ENCODE measurements at regions not wholly inside any gene's neighbourhood (a gene's known extent, or its start where the extent isn't known, plus 50 kb on each side); places are given as distances from the start of the nearest gene placed in this dataset.

DNA sequence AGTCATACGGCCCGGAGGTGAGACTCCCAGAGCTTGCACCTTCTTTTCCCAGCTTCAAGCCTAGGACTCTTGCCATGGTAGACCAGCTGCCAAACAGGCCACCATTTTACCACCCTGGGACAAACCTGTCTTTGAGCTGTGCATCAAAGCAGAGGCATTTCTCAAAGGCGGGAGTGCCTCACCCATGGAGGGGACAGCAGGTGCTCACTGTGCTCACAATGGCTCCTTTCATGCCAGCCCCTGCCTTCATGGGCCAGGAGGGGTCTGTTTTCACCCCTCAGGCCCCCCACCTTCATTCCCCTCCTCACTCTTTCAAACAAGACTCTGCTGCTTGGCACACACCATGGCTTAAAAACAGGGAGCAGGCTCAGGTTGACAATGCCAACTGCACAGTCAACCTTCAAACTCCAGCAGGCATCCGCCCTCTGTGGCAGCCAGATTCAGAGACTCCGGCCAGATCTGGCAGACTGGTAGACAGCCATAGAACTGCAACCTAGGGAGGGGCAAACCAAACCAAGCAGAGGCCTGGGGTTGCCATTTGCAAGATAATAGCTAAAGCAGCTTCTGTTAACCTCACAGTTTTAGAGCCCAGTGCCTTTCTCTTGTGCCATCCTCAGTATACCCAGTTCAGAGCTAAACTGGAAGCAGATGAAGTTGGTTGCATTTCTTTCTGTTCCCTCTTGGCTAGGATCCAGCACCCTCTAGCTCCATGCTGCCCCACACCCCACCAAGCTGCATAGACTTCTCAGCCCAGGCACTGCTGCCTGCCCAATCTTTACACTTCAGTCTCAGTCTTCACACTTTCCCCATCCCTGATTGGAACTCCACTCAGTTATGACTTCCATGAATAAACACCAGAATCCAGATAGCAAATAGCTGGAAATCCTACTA lies 93.9 kb upstream of the SPATA13 start:
- DNase-seq: no peak
- H3K4me1 Mint-ChIP-seq (ENCODE audit: low read depth): peaks cover 28% of the 10 kb centered on the region
- no peaks in the 10 kb centered on the region for H3K36me3 Mint-ChIP-seq (ENCODE audit: low read depth)
- H3K27ac Mint-ChIP-seq: no peak overlapping the region
- no peaks in the 10 kb centered on the region for H3K9me3 Mint-ChIP-seq
- ChIA-PET POLR2A (interaction anchor here (0.6 kb wide), 1 partner anchor 185 kb away, joined by 4 read pairs; no protein-coding TSS in a partner anchor), CTCF (interaction anchor here (1.0 to 7.4 kb wide), 4 partner anchors 14 to 154 kb away, joined by 3 to 40 read pairs (median 4); partner anchors contain the start of gene SPATA13)
- no peaks in the 10 kb centered on the region for H3K27me3 Mint-ChIP-seq
- intact Hi-C loops (cut with micrococcal nuclease): no loop called here
- TF ChIP-seq, protein P1, sequence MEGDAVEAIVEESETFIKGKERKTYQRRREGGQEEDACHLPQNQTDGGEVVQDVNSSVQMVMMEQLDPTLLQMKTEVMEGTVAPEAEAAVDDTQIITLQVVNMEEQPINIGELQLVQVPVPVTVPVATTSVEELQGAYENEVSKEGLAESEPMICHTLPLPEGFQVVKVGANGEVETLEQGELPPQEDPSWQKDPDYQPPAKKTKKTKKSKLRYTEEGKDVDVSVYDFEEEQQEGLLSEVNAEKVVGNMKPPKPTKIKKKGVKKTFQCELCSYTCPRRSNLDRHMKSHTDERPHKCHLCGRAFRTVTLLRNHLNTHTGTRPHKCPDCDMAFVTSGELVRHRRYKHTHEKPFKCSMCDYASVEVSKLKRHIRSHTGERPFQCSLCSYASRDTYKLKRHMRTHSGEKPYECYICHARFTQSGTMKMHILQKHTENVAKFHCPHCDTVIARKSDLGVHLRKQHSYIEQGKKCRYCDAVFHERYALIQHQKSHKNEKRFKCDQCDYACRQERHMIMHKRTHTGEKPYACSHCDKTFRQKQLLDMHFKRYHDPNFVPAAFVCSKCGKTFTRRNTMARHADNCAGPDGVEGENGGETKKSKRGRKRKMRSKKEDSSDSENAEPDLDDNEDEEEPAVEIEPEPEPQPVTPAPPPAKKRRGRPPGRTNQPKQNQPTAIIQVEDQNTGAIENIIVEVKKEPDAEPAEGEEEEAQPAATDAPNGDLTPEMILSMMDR (IDR thresholded peaks at IDR 0.05): no peak
- no peak overlapping the region for H3K4me3 Mint-ChIP-seq
- ATAC-seq: no peak

DNA sequence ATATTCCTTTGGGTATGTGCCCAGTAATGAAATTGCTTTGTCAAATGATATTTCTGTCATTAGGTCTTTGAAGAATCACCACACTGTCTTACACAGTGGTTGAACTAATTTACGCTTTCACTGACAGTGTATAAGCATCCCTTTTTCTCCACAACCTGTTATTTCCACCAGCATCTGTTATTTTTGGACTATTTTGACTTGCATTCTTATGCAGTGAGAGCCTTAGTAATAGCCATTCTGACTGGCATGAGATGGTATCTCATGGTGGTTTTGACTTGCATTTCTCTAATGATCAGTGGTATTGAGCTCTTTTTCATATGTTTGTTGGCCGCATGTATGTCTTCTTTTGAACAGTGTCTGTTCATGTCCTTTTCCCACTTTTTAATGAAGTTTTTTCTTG lies 92.0 kb upstream of the SPATA13 start:
- intact Hi-C loops (cut with micrococcal nuclease): no loop called here
- Mint-ChIP-seq H3K9me3 (no peaks in the 10 kb centered on the region), H3K27me3 (no peaks in the 10 kb centered on the region), H3K4me1 (ENCODE audit: low read depth) (peaks cover 18% of the 10 kb centered on the region), H3K27ac (no peak overlapping the region), H3K36me3 (ENCODE audit: low read depth) (no peaks in the 10 kb centered on the region), H3K4me3 (no peak overlapping the region)
- TF ChIP-seq, protein P1 (IDR thresholded peaks at IDR 0.05): no peak
- ChIA-PET POLR2A (interaction anchor here (0.7 to 1.0 kb wide), 2 partner anchors 13 to 110 kb away, joined by 3 read pairs; no protein-coding TSS in a partner anchor), CTCF (interaction anchor here (1.7 kb wide), 1 partner anchor 108 kb away, joined by 4 read pairs; no protein-coding TSS in a partner anchor)
- ATAC-seq (no peak), DNase-seq (no peak)

DNA sequence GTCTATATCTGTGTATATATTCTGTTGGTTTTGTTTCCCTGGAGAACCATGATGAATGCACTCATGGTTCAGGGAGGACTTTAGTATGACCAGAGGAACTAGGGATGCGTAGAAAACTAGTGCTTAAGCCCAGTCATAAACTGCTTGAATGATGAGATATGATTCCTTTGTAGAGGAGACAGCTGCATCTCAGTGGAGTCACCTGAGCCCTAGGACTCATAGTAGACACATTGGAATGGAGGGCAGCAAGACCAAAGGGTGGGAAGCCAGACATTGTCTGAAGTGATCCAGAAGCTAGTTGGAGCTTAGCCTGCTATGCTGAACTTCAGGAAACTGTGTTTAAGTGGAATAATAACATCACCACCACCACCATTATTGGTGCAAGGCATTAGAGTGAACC lies 89.5 kb upstream of the SPATA13 start:
- ChIA-PET POLR2A (no interaction called here), CTCF (interaction anchor here (0.8 to 1.3 kb wide), 2 partner anchors 11 to 19 kb away, joined by 3 to 4 read pairs; no protein-coding TSS in a partner anchor)
- Mint-ChIP-seq H3K27ac (no peak overlapping the region), H3K27me3 (no peaks in the 10 kb centered on the region), H3K4me1 (ENCODE audit: low read depth) (no peaks in the 10 kb centered on the region), H3K36me3 (ENCODE audit: low read depth) (no peaks in the 10 kb centered on the region), H3K4me3 (no peak overlapping the region), H3K9me3 (no peaks in the 10 kb centered on the region)
- DNase-seq: no peak
- intact Hi-C loops (cut with micrococcal nuclease): no loop called here
- TF ChIP-seq, protein P1 (IDR thresholded peaks at IDR 0.05): no peak
- ATAC-seq: no peak

DNA sequence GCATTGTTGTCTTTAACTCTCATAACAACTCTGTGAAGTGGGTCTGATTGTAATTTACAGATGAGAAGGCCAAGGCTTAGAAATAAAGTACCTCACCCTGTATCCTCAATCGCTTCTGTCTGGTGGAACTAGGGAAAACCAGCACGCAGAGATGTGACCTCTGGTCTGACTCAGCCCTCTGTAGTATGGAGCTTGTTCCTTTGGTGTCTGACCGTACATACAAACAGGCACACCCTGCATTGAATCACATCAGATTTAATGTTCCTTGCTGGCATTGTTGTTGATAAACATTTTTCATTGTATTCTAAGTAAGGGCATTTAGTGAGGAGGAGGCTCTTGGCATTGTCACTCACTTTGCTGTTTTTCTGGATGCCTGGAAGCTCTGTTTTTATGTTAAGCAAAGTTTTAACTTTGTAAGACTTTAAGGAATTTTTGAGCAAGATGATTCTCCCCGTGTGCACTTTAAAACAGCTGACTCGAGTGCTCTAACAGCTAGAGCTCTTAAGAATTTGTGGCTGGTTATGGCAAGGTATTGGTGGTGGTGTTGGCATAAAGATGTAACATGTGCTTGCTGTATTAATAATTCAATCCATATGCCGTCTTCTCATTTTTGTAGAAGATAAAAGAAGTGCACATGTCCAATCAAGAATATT lies 89.0 kb upstream of the SPATA13 start:
- peaks cover 1% of the 10 kb centered on the region for H3K27me3 Mint-ChIP-seq
- no peak overlapping the region for H3K27ac Mint-ChIP-seq
- TF ChIP-seq, protein P1 (IDR thresholded peaks at IDR 0.05): no peak
- no peak overlapping the region for H3K4me3 Mint-ChIP-seq
- ChIA-PET POLR2A (no interaction called here), CTCF (interaction anchor here (0.8 to 1.3 kb wide), 3 partner anchors 12 to 111 kb away, joined by 3 to 4 read pairs (median 3); no protein-coding TSS in a partner anchor)
- no peaks in the 10 kb centered on the region for H3K9me3 Mint-ChIP-seq
- DNase-seq (no peak), ATAC-seq (no peak)
- peaks cover 2% of the 10 kb centered on the region for H3K4me1 Mint-ChIP-seq (ENCODE audit: low read depth)
- intact Hi-C loops (cut with micrococcal nuclease): no loop called here
- no peaks in the 10 kb centered on the region for H3K36me3 Mint-ChIP-seq (ENCODE audit: low read depth)

DNA sequence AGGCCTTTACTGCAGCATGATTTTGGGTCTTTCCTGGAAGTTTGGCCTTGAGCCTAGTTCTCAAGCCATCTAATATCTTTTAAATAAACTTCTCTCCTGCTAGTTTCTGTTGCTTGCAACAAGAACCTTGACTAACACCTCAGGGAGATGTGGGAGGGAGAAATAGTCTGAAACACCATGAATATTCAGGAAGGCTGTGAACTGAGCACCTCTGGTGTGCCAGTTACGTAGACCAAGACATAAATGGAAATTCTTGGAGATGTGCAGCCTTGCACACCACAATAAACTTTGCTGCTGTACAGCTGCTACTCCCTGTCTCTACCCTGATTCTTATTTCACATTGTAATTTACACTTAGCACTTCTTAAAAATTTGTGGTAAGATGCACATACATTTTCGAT lies 86.9 kb upstream of the SPATA13 start:
- ATAC-seq: no peak
- intact Hi-C loops (cut with micrococcal nuclease): no loop called here
- Mint-ChIP-seq H3K4me3 (no peak overlapping the region), H3K4me1 (ENCODE audit: low read depth) (peaks cover 4% of the 10 kb centered on the region), H3K27ac (no peak overlapping the region), H3K36me3 (ENCODE audit: low read depth) (no peaks in the 10 kb centered on the region), H3K9me3 (no peaks in the 10 kb centered on the region), H3K27me3 (peaks cover 2% of the 10 kb centered on the region)
- CTCF ChIA-PET: no interaction called here
- POLR2A ChIA-PET: no interaction called here
- TF ChIP-seq, protein P1 (IDR thresholded peaks at IDR 0.05): no peak
- DNase-seq: no peak
